GM12878 (cell line): ENCODE measurements at regions not wholly inside any gene's neighbourhood (a gene's known extent, or its start where the extent isn't known, plus 50 kb on each side); places are given as distances from the start of the nearest gene placed in this dataset.

Experiments used
- ATAC-seq: fragments of 200-7000 bp; cut with Tn5 transposase; 3 replicates; pipeline ENCODE4 v1.9.1; 2020; ENCODE audit warnings: mild to moderate bottlenecking, moderate library complexity
- BruUV-seq: library from RNA; stranded (reverse); fragments of 400-500 nt; replicated peaks from 2 replicates; lab custom pipeline; 2021; lab: Mats Ljungman, UMichigan
- CTCF ChIA-PET: fragments of 300-600 bp; sonication (Branson Sonifier 250); formaldehyde crosslinking; extraction: SDS; loops from one replicate; lab custom pipeline; 2021; ENCODE audit warnings: inconsistent platforms; lab: Yijun Ruan, JAX
- POLR2A ChIA-PET: fragments of 350-600 bp; formaldehyde crosslinking; extraction: SDS; loops from one replicate; lab custom pipeline; 2021; ENCODE audit warnings: inconsistent platforms; lab: Charles Lee
- RAD21 ChIA-PET: fragments of 300-600 bp; sonication (Branson Sonifier 250); formaldehyde crosslinking; loops from one replicate; lab custom pipeline; 2023; ENCODE audit warnings: antibody characterized with exemption; ENCODE audit not compliant: unreplicated experiment; lab: Charles Lee
- SMC1A ChIA-PET: fragments of 300-600 bp; sonication (Branson Sonifier 250); formaldehyde crosslinking; loops from one replicate; lab custom pipeline; 2023; ENCODE audit not compliant: unreplicated experiment, uncharacterized antibody; lab: Charles Lee
- DNase-seq: peaks from one replicate; pipeline ENCODE4 v3.0.0-alpha.2; 2011; ENCODE audit warnings: low read depth, low spot score
- FAIRE-seq: peaks from 3 replicates; lab custom pipeline; 2011; peaks lifted over from hg19 to GRCh38; lab: Jason Lieb, UNC
- H2AFZ ChIP-seq: 2 replicates; pipeline ENCODE4 v1.6.0; 2011; ENCODE audit warnings: low read depth, low read length, control low read depth; ENCODE audit not compliant: control insufficient read depth
- H3K27ac ChIP-seq: 2 replicates; pipeline ENCODE4 v1.5.1; 2011; ENCODE audit warnings: control low read depth; ENCODE audit not compliant: control insufficient read depth, insufficient read depth
- H3K27me3 ChIP-seq, 2 experiments: replicated peaks in 1 of 2; 2 replicates each; pipeline versions ENCODE4 v1.6.0 to v1.6.1; 2011; ENCODE audit warnings: low read length in 1 of 2; ENCODE audit not compliant: control insufficient read depth in 2 of 2, insufficient read depth in 2 of 2
- H3K36me3 ChIP-seq, 2 experiments: 2 replicates each; pipeline ENCODE4 v1.5.1; 2011; ENCODE audit warnings: low read length in 1 of 2; ENCODE audit not compliant: control insufficient read depth in 2 of 2, insufficient read depth in 2 of 2
- H3K4me1 ChIP-seq: 2 replicates; pipeline ENCODE4 v1.6.1; 2011; ENCODE audit warnings: mild to moderate bottlenecking, low read length, moderate library complexity, mixed read lengths; ENCODE audit not compliant: control insufficient read depth, insufficient read depth
- H3K4me2 ChIP-seq: 2 replicates; pipeline ENCODE4 v1.6.0; 2011; ENCODE audit warnings: control low read depth; ENCODE audit not compliant: control insufficient read depth, insufficient read depth
- H3K4me3 ChIP-seq: fragments of 200-600 bp; sonication (generic); 2 replicates; pipeline ENCODE4 v1.5.1; 2016
- H3K79me2 ChIP-seq: 2 replicates; pipeline ENCODE4 v1.6.0; 2011; ENCODE audit warnings: low read length; ENCODE audit not compliant: control insufficient read depth, insufficient read depth
- H3K9ac ChIP-seq: 2 replicates; pipeline ENCODE4 v1.8.0; 2011; ENCODE audit warnings: low read length, control low read depth, mixed read lengths; ENCODE audit not compliant: control insufficient read depth, insufficient read depth
- H3K9me3 ChIP-seq: replicated peaks from 3 replicates; pipeline ENCODE4 v1.5.1; 2011; ENCODE audit warnings: mild to moderate bottlenecking, low read length; ENCODE audit not compliant: control insufficient read depth, insufficient read depth
- H4K20me1 ChIP-seq: 2 replicates; pipeline ENCODE4 v1.6.0; 2011; ENCODE audit not compliant: control insufficient read depth, insufficient read depth
- CHD2 ChIP-seq: IDR thresholded peaks from 2 replicates; pipeline ENCODE4 v1.6.1; 2011; ENCODE audit warnings: low read depth, low read length, improper control_type of control experiment, borderline replicate concordance
- ELK1 ChIP-seq: IDR thresholded peaks from 2 replicates; pipeline ENCODE4 v1.6.1; 2012; ENCODE audit warnings: low read depth, low read length, improper control_type of control experiment
- EP300 ChIP-seq, 2 experiments: fragments of 150-350 bp in 1 of 2; IDR thresholded peaks; 2 replicates each; pipeline ENCODE4 v1.6.1; 2011 to 2012; ENCODE audit warnings: low read depth in 2 of 2, low read length in 2 of 2, borderline replicate concordance in 1 of 2, improper control_type of control experiment in 1 of 2, inconsistent platforms in 1 of 2; ENCODE audit not compliant: control insufficient read depth in 1 of 2
- FOXM1 ChIP-seq: IDR thresholded peaks from 2 replicates; pipeline ENCODE4 v1.6.1; 2012; ENCODE audit warnings: low read depth, mild to moderate bottlenecking, inconsistent platforms, low read length, moderate library complexity
- LARP7 ChIP-seq: fragments of 450-650 bp; IDR thresholded peaks from 2 replicates; pipeline ENCODE4 v1.6.1; 2017; ENCODE audit warnings: mild to moderate bottlenecking
- MXI1 ChIP-seq: fragments of 150-350 bp; IDR thresholded peaks from 2 replicates; pipeline ENCODE4 v1.6.1; 2011; ENCODE audit warnings: low read depth, mild to moderate bottlenecking, inconsistent platforms, low read length, improper control_type of control experiment
- MYB ChIP-seq: fragments of 150-350 bp; IDR thresholded peaks from 2 replicates; pipeline ENCODE4 v1.6.1; 2014; ENCODE audit warnings: mild to moderate bottlenecking, low read depth, low read length, borderline replicate concordance
- NFIC ChIP-seq: IDR thresholded peaks from 2 replicates; pipeline ENCODE4 v1.6.1; 2012; ENCODE audit warnings: low read depth, mild to moderate bottlenecking, inconsistent platforms, low read length, moderate library complexity
- PAX5 ChIP-seq: IDR thresholded peaks from 2 replicates; pipeline ENCODE4 v1.6.1; 2011; ENCODE audit warnings: low read depth, low read length, borderline replicate concordance
- RAD21 ChIP-seq: IDR thresholded peaks from 2 replicates; pipeline ENCODE4 v1.6.1; 2011; ENCODE audit warnings: mild to moderate bottlenecking, low read depth, low read length, moderate library complexity; ENCODE audit not compliant: insufficient read depth
- RB1 ChIP-seq: fragments of 450-650 bp; formaldehyde crosslinking; IDR thresholded peaks from 2 replicates; pipeline ENCODE4 v1.6.1; 2017; ENCODE audit warnings: mild to moderate bottlenecking, borderline replicate concordance
- WGBS: methylation state at CpG from one replicate; pipeline ENCODE4 v1.1.6; 2016; ENCODE audit warnings: low lambda C conversion rate; ENCODE audit not compliant: insufficient replicate concordance, insufficient coverage; ENCODE audit errors: missing lambda C conversion rate; 5-methylcytosine and 5-hydroxymethylcytosine counted together
- in situ Hi-C: fragments of 300-500 bp; cut with MboI; formaldehyde crosslinking; loops from 9 replicates; pipeline ENCODE4 v1.14.3; 2018; ENCODE audit warnings: mixed read lengths
- intact Hi-C: fragments of 100-400 bp; cut with micrococcal nuclease; formaldehyde crosslinking; loops from one replicate; pipeline ENCODE4 v1.14.2; 2022; ENCODE audit not compliant: unreplicated experiment
- TF ChIP-seq, protein P1 (sequence below): IDR thresholded peaks from 2 replicates; pipeline ENCODE4 v1.6.1; 2012; ENCODE audit warnings: low read length, inconsistent platforms
- TF ChIP-seq, protein P2 (sequence below), 3 experiments: IDR thresholded peaks in 2 of 3; conservative IDR thresholded peaks in 1 of 3; 2 replicates each; pipeline ENCODE4 v1.5.1; 2011; ENCODE audit warnings: low read depth in 3 of 3, low read length in 3 of 3, mild to moderate bottlenecking in 3 of 3, control low read depth in 2 of 3, moderate library complexity in 2 of 3, inconsistent platforms in 1 of 3, mixed read lengths in 1 of 3; ENCODE audit not compliant: control insufficient read depth in 2 of 3, insufficient read depth in 1 of 3; ENCODE audit errors: extremely low read depth in 1 of 3
- TF ChIP-seq, protein P3 (sequence below): fragments of 450-650 bp; conservative IDR thresholded peaks from 2 replicates; pipeline ENCODE4 v1.6.1; 2017; ENCODE audit warnings: mild to moderate bottlenecking, moderate library complexity
- TF ChIP-seq, protein P4 (sequence below): fragments of 450-650 bp; IDR thresholded peaks from 2 replicates; pipeline ENCODE4 v1.6.1; 2018; ENCODE audit warnings: borderline replicate concordance, mild to moderate bottlenecking; ENCODE audit not compliant: partially characterized antibody

- SMC1A ChIA-PET, result interaction anchor here (1.0 kb wide), 1 partner anchor 19 kb away, joined by 3 read pairs; no protein-coding TSS in a partner anchor
- intact Hi-C loops, result no loop called here
- no TSS peak for BruUV-seq
- Histone ChIP-seq H3K36me3 (no peaks in the 10 kb centered on the region), H3K9me3 (no peaks in the 10 kb centered on the region), H3K4me2 (no peak overlapping the region), H3K9ac (no peak overlapping the region), H3K4me1 (no peaks in the 10 kb centered on the region), H3K4me3 (no peak overlapping the region), H3K79me2 (no peaks in the 10 kb centered on the region), H3K27me3 (no peaks in the 10 kb centered on the region), H4K20me1 (no peaks in the 10 kb centered on the region), H2AFZ (no peak overlapping the region), H3K27ac (no peak overlapping the region)
- POLR2A ChIA-PET, result no interaction called here
- FAIRE-seq (no peak), DNase-seq (no peak), ATAC-seq (no peak)
- CTCF ChIA-PET, result interaction anchor here (0.6 to 1.6 kb wide), 5 partner anchors 11 to 519 kb away, joined by 3 to 5 read pairs (median 3); no protein-coding TSS in a partner anchor
- in situ Hi-C loops, result no loop called here
- RAD21 ChIA-PET, result interaction anchor here (0.6 kb wide), 1 partner anchor 101 kb away, joined by 3 read pairs; no protein-coding TSS in a partner anchor
- WGBS, result 94% methylated on average over 8 of the region's 8 CpGs
- no peak for TF ChIP-seq MXI1
- no peak for TF ChIP-seq RAD21
- no peak for TF ChIP-seq ELK1
- TF ChIP-seq, protein P1, sequence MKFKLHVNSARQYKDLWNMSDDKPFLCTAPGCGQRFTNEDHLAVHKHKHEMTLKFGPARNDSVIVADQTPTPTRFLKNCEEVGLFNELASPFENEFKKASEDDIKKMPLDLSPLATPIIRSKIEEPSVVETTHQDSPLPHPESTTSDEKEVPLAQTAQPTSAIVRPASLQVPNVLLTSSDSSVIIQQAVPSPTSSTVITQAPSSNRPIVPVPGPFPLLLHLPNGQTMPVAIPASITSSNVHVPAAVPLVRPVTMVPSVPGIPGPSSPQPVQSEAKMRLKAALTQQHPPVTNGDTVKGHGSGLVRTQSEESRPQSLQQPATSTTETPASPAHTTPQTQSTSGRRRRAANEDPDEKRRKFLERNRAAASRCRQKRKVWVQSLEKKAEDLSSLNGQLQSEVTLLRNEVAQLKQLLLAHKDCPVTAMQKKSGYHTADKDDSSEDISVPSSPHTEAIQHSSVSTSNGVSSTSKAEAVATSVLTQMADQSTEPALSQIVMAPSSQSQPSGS, result no peak
- no peak for TF ChIP-seq CHD2
- no peak for TF ChIP-seq NFIC
- TF ChIP-seq RB1, result no peak
- TF ChIP-seq PAX5, result no peak
- TF ChIP-seq, protein P2, sequence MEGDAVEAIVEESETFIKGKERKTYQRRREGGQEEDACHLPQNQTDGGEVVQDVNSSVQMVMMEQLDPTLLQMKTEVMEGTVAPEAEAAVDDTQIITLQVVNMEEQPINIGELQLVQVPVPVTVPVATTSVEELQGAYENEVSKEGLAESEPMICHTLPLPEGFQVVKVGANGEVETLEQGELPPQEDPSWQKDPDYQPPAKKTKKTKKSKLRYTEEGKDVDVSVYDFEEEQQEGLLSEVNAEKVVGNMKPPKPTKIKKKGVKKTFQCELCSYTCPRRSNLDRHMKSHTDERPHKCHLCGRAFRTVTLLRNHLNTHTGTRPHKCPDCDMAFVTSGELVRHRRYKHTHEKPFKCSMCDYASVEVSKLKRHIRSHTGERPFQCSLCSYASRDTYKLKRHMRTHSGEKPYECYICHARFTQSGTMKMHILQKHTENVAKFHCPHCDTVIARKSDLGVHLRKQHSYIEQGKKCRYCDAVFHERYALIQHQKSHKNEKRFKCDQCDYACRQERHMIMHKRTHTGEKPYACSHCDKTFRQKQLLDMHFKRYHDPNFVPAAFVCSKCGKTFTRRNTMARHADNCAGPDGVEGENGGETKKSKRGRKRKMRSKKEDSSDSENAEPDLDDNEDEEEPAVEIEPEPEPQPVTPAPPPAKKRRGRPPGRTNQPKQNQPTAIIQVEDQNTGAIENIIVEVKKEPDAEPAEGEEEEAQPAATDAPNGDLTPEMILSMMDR (IDR thresholded peaks at IDR 0.05 in 2 of 3, conservative IDR thresholded peaks at IDR 0.05 in 1 of 3; ENCODE audit: control insufficient read depth in 2 of 3, extremely low read depth in 1 of 3, insufficient read depth in 1 of 3, low read depth in 3 of 3, low read length in 3 of 3), result no peak
- no peak for TF ChIP-seq MYB
- TF ChIP-seq EP300 (IDR thresholded peaks at IDR 0.05; ENCODE audit: borderline replicate concordance in 1 of 2, control insufficient read depth in 1 of 2, low read depth in 2 of 2, low read length in 2 of 2), result no peak
- TF ChIP-seq LARP7, result no peak
- no peak for TF ChIP-seq FOXM1
- TF ChIP-seq, protein P3, sequence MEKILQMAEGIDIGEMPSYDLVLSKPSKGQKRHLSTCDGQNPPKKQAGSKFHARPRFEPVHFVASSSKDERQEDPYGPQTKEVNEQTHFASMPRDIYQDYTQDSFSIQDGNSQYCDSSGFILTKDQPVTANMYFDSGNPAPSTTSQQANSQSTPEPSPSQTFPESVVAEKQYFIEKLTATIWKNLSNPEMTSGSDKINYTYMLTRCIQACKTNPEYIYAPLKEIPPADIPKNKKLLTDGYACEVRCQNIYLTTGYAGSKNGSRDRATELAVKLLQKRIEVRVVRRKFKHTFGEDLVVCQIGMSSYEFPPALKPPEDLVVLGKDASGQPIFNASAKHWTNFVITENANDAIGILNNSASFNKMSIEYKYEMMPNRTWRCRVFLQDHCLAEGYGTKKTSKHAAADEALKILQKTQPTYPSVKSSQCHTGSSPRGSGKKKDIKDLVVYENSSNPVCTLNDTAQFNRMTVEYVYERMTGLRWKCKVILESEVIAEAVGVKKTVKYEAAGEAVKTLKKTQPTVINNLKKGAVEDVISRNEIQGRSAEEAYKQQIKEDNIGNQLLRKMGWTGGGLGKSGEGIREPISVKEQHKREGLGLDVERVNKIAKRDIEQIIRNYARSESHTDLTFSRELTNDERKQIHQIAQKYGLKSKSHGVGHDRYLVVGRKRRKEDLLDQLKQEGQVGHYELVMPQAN, result no peak
- TF ChIP-seq, protein P4, sequence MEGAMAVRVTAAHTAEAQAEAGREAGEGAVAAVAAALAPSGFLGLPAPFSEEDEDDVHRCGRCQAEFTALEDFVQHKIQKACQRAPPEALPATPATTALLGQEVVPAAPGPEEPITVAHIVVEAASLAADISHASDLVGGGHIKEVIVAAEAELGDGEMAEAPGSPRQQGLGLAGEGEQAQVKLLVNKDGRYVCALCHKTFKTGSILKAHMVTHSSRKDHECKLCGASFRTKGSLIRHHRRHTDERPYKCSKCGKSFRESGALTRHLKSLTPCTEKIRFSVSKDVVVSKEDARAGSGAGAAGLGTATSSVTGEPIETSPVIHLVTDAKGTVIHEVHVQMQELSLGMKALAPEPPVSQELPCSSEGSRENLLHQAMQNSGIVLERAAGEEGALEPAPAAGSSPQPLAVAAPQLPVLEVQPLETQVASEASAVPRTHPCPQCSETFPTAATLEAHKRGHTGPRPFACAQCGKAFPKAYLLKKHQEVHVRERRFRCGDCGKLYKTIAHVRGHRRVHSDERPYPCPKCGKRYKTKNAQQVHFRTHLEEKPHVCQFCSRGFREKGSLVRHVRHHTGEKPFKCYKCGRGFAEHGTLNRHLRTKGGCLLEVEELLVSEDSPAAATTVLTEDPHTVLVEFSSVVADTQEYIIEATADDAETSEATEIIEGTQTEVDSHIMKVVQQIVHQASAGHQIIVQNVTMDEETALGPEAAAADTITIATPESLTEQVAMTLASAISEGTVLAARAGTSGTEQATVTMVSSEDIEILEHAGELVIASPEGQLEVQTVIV, result no peak
These were observed 148.8 kb downstream of the KATNIP start for GRCh38 chr16:27698746-27699145.
